OCI-LY3 (cell line): ENCODE measurements at regions not wholly inside any gene's neighbourhood (a gene's known extent, or its start where the extent isn't known, plus 50 kb on each side); places are given as distances from the start of the nearest gene placed in this dataset.

ENCODE experiments used
- H2AFZ ChIP-seq: fragments of 200-600, 300-600 bp; shearing (Covaris generic); 2 replicates; pipeline ENCODE4 v1.6.0; 2014; ENCODE audit warnings: antibody characterized with exemption, low read depth, low read length
- H3K27ac ChIP-seq: fragments of 200-600, 300-600 bp; sonication (generic); 2 replicates; pipeline ENCODE4 v1.5.1; 2014; ENCODE audit warnings: mild to moderate bottlenecking, low read length, moderate library complexity, mixed read lengths
- H3K27me3 ChIP-seq: fragments of 200-600, 300-600 bp; sonication (generic); 2 replicates; pipeline ENCODE4 v1.6.1; 2014; ENCODE audit warnings: low read depth, low read length, mixed read lengths
- H3K36me3 ChIP-seq: fragments of 200-600, 300-600 bp; sonication (generic); replicated peaks from 2 replicates; pipeline ENCODE3; 2014; ENCODE audit warnings: low read depth, low read length, mixed read lengths
- H3K4me1 ChIP-seq: fragments of 300-600, 200-600 bp; sonication (generic); 2 replicates; pipeline ENCODE4 v1.6.1; 2014; ENCODE audit warnings: low read length, mixed read lengths
- H3K4me2 ChIP-seq: fragments of 200-600, 300-600 bp; sonication (generic); 2 replicates; pipeline ENCODE4 v1.6.1; 2014; ENCODE audit warnings: low read length, mixed read lengths
- H3K4me3 ChIP-seq: fragments of 300-600, 200-600 bp; sonication (generic); 2 replicates; pipeline ENCODE4 v1.5.1; 2014; ENCODE audit warnings: antibody characterized with exemption, mild to moderate bottlenecking, low read length, moderate library complexity
- H3K79me2 ChIP-seq: fragments of 300-600, 200-600 bp; shearing (Covaris generic); 2 replicates; pipeline ENCODE4 v1.6.1; 2014; ENCODE audit warnings: mild to moderate bottlenecking, low read length, mixed read lengths
- H3K9ac ChIP-seq: fragments of 300-600, 200-600 bp; shearing (Covaris generic); 2 replicates; pipeline ENCODE4 v1.6.0; 2014; ENCODE audit warnings: mild to moderate bottlenecking, low read length, moderate library complexity
- H3K9me3 ChIP-seq: fragments of 200-600, 300-600 bp; shearing (Covaris generic); 2 replicates; pipeline ENCODE4 v1.6.1; 2014; ENCODE audit warnings: low read length, mixed read lengths; ENCODE audit not compliant: insufficient read depth
- H4K20me1 ChIP-seq: fragments of 200-600, 300-600 bp; sonication (generic); 2 replicates; pipeline ENCODE4 v1.6.1; 2016; ENCODE audit warnings: low read length, mixed read lengths; ENCODE audit not compliant: insufficient read depth
- CTCF ChIP-seq: fragments of 200-600, 300-600 bp; sonication (generic); IDR thresholded peaks from 2 replicates; pipeline ENCODE4 v1.5.1; 2014; ENCODE audit warnings: antibody characterized with exemption, low read length, low read depth
- EZH2phosphoT487 ChIP-seq: fragments of 200-600 bp; shearing (Covaris generic); IDR thresholded peaks from 2 replicates; pipeline ENCODE4 v1.6.1; 2018; ENCODE audit warnings: antibody characterized with exemption, mixed run types, low read depth

GRCh38 chr2:181810823-181811695 is 80.5 kb upstream of the ITPRID2 start:
- H2AFZ ChIP-seq, result no peak overlapping the region
- no peaks in the 10 kb centered on the region for H3K4me1 ChIP-seq
- H3K9ac ChIP-seq, result no peak overlapping the region

GRCh38 chr2:181812106-181812743 is 79.3 kb upstream of the ITPRID2 start:
- H3K36me3 ChIP-seq, result no peaks in the 10 kb centered on the region
- no peaks in the 10 kb centered on the region for H3K4me1 ChIP-seq
- no peak overlapping the region for H3K9ac ChIP-seq
- TF ChIP-seq CTCF (no peak), EZH2phosphoT487 (no peak)
- H3K9me3 ChIP-seq, result no peaks in the 10 kb centered on the region
- H3K79me2 ChIP-seq, result no peaks in the 10 kb centered on the region
- no peaks in the 10 kb centered on the region; the same call in 1 of the 2 replicates for H3K27me3 ChIP-seq
- no peak overlapping the region for H3K4me3 ChIP-seq
- H3K4me2 ChIP-seq, result no peak overlapping the region
- no peaks in the 10 kb centered on the region for H4K20me1 ChIP-seq
- H3K27ac ChIP-seq, result no peak overlapping the region
- H2AFZ ChIP-seq, result no peak overlapping the region

More at GRCh38 chr2:181810823-181811695, 80.5 kb upstream of the ITPRID2 start:
- Histone ChIP-seq H3K36me3 (no peaks in the 10 kb centered on the region), H4K20me1 (no peaks in the 10 kb centered on the region), H3K27me3 (no peaks in the 10 kb centered on the region; the same call in 1 of the 2 replicates), H3K4me2 (no peak overlapping the region), H3K9me3 (no peaks in the 10 kb centered on the region), H3K79me2 (no peaks in the 10 kb centered on the region), H3K27ac (no peak overlapping the region), H3K4me3 (no peak overlapping the region)
- TF ChIP-seq CTCF (no peak), EZH2phosphoT487 (no peak)

GRCh38 chr2:181814057-181814491 is 77.5 kb upstream of the ITPRID2 start:
- H3K4me3 ChIP-seq, result no peak overlapping the region
- no peaks in the 10 kb centered on the region for H3K79me2 ChIP-seq
- no peaks in the 10 kb centered on the region for H3K9me3 ChIP-seq
- no peak overlapping the region for H3K27ac ChIP-seq
- no peaks in the 10 kb centered on the region for H3K4me1 ChIP-seq
- no peaks in the 10 kb centered on the region for H3K27me3 ChIP-seq
- H4K20me1 ChIP-seq, result no peaks in the 10 kb centered on the region
- no peaks in the 10 kb centered on the region for H3K36me3 ChIP-seq
- TF ChIP-seq CTCF (no peak), EZH2phosphoT487 (no peak)
- no peak overlapping the region for H3K4me2 ChIP-seq
- H3K9ac ChIP-seq, result no peak overlapping the region
- no peak overlapping the region for H2AFZ ChIP-seq

- Histone ChIP-seq H4K20me1 (no peaks in the 10 kb centered on the region), H3K36me3 (no peaks in the 10 kb centered on the region), H3K27me3 (no peaks in the 10 kb centered on the region), H3K79me2 (no peaks in the 10 kb centered on the region), H3K4me2 (no peak overlapping the region), H3K27ac (no peak overlapping the region), H2AFZ (no peak overlapping the region), H3K4me3 (no peak overlapping the region), H3K4me1 (no peaks in the 10 kb centered on the region), H3K9me3 (no peaks in the 10 kb centered on the region), H3K9ac (no peak overlapping the region)
- TF ChIP-seq EZH2phosphoT487, result no peak
- TF ChIP-seq CTCF, result no peak
These were observed 74.0 kb upstream of the ITPRID2 start for GRCh38 chr2:181817509-181817908.
